ENCODE measurements at regions not wholly inside any gene's neighbourhood (a gene's known extent, or its start where the extent isn't known, plus 50 kb on each side); places are given as distances from the start of the nearest gene placed in this dataset.

DNA sequence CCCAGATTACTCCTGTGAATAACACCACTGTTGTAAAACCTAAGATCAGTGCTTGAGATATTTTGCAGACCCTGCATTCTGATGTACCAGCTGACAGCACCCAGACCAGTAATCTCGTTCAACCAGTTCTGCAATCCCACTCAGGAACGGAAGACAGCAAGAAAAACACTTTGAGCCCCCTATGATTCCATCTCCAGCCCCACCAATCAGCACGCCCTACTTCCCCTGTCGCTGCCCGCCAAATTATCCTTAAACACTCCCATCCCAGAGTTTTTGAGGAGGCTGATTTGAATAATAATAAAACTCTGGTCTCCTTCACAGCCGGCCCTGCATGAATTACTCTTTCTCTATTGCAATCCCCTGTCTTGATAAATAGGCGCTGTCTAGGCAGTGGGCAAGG lies 173.9 kb upstream of the CDH2 start:
- no peak overlapping the region for H3K4me3 ChIP-seq (replicated peaks; ENCODE audit: low read depth, low read length)
- H3K27me3 ChIP-seq (replicated peaks; ENCODE audit: control insufficient read depth, insufficient read depth, low read length) = no peaks in the 10 kb centered on the region
- H3K36me3 ChIP-seq (ENCODE audit: control insufficient read depth, insufficient read depth, low read length) = no peaks in the 10 kb centered on the region
- TF ChIP-seq, protein P1, sequence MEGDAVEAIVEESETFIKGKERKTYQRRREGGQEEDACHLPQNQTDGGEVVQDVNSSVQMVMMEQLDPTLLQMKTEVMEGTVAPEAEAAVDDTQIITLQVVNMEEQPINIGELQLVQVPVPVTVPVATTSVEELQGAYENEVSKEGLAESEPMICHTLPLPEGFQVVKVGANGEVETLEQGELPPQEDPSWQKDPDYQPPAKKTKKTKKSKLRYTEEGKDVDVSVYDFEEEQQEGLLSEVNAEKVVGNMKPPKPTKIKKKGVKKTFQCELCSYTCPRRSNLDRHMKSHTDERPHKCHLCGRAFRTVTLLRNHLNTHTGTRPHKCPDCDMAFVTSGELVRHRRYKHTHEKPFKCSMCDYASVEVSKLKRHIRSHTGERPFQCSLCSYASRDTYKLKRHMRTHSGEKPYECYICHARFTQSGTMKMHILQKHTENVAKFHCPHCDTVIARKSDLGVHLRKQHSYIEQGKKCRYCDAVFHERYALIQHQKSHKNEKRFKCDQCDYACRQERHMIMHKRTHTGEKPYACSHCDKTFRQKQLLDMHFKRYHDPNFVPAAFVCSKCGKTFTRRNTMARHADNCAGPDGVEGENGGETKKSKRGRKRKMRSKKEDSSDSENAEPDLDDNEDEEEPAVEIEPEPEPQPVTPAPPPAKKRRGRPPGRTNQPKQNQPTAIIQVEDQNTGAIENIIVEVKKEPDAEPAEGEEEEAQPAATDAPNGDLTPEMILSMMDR (IDR thresholded peaks at IDR 0.05; ENCODE audit: insufficient read depth, low read length, poor library complexity, severe bottlenecking) = no peak
- DNase-seq (ENCODE audit: extremely low read depth, insufficient read length) = no peak

DNA sequence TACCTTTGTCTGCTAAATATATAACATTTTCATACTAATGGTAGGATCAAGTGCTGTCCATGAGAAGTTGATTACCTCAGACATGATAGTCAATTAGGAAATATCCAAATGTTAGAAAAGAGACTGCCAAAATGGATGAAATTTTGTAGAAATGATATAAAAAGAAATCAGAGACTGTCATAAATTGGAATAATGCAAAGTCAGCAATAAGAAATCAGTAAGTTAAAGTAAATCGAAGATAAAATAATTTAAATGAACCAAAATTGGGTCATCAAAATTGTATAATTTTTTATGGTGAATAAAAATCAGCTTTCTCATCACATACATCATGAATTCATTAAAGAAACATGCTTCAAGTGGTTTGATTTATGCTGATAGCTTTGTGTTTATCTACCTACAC lies 165.3 kb upstream of the CDH2 start:
- DNase-seq (ENCODE audit: extremely low read depth, insufficient read length) = no peak
- TF ChIP-seq, protein P1 (IDR thresholded peaks at IDR 0.05; ENCODE audit: insufficient read depth, low read length, poor library complexity, severe bottlenecking) = no peak

DNA sequence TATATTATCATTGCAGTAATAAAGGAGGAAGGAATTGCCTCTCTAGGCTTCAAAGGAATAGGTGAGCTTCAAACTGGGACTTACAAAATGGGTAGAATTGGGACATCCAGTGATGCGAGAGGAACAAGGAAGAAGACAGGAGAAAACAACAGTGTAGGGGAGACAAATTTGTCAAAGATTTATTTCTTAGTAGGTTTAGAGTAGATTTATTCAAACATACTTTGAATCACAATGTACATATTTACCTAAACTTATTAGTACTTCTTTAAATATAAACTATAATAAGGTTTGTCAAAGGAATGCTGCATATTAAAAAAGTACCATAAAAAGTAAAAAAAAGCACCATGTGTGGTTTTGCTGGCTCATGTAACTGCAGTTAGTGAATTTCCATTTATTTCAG lies 161.4 kb upstream of the CDH2 start:
- TF ChIP-seq, protein P1 (IDR thresholded peaks at IDR 0.05; ENCODE audit: insufficient read depth, low read length, poor library complexity, severe bottlenecking) = no peak
- Histone ChIP-seq H3K36me3 (ENCODE audit: control insufficient read depth, insufficient read depth, low read length) (no peaks in the 10 kb centered on the region), H3K4me3 (replicated peaks; ENCODE audit: low read depth, low read length) (no peak overlapping the region), H3K27me3 (replicated peaks; ENCODE audit: control insufficient read depth, insufficient read depth, low read length) (no peaks in the 10 kb centered on the region)
- no peak for DNase-seq (ENCODE audit: extremely low read depth, insufficient read length)

More for the DNA sequence above, 165.3 kb upstream of the CDH2 start:
- no peaks in the 10 kb centered on the region for H3K27me3 ChIP-seq (replicated peaks; ENCODE audit: control insufficient read depth, insufficient read depth, low read length)
- H3K4me3 ChIP-seq (replicated peaks; ENCODE audit: low read depth, low read length) = no peak overlapping the region
- H3K36me3 ChIP-seq (ENCODE audit: control insufficient read depth, insufficient read depth, low read length) = no peaks in the 10 kb centered on the region

DNA sequence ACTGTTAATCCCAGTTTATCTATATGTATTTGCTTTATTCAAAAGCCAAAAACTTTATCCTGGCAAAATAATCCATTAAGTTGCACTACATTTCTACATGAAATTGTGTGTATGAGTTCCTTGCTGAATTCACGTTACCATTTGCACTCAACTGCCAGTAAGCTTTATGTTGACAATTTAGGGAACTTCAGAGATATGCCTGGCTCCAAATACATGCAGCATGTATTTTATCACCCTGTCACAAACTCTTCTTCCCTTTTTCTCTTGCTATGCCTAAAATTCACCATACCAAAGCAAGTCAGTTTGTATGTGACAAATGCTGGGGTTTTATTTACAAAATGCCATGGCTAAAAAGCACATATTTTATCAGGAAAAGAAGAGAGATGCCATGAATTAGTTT lies 157.6 kb upstream of the CDH2 start:
- DNase-seq (ENCODE audit: extremely low read depth, insufficient read length) = no peak
- Histone ChIP-seq H3K36me3 (ENCODE audit: control insufficient read depth, insufficient read depth, low read length) (no peaks in the 10 kb centered on the region), H3K4me3 (replicated peaks; ENCODE audit: low read depth, low read length) (no peak overlapping the region), H3K27me3 (replicated peaks; ENCODE audit: control insufficient read depth, insufficient read depth, low read length) (no peaks in the 10 kb centered on the region)
- TF ChIP-seq, protein P1 (IDR thresholded peaks at IDR 0.05; ENCODE audit: insufficient read depth, low read length, poor library complexity, severe bottlenecking) = no peak

DNA sequence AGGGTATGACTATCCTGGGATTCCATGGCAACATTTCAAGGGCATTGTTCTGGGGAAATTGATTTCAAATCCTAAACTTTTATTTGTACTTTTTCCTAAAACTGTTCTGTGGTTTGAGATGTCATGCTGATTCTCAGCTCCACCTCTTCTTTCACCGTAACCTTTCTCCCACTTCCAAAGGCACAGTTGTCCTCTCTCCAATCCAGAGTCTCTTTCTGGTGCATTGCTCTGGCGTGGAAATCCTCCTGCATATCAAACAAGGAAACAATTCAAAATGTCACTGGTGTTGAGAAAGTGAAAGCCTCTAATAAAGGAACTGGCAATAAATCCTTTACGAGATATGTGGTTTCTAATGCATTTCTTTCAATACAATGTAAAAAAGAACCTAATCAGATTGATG lies 155.1 kb upstream of the CDH2 start:
- TF ChIP-seq, protein P1 (IDR thresholded peaks at IDR 0.05; ENCODE audit: insufficient read depth, low read length, poor library complexity, severe bottlenecking) = no peak
- H3K36me3 ChIP-seq (ENCODE audit: control insufficient read depth, insufficient read depth, low read length) = no peaks in the 10 kb centered on the region
- no peak for DNase-seq (ENCODE audit: extremely low read depth, insufficient read length)
- no peak overlapping the region for H3K4me3 ChIP-seq (replicated peaks; ENCODE audit: low read depth, low read length)
- no peaks in the 10 kb centered on the region for H3K27me3 ChIP-seq (replicated peaks; ENCODE audit: control insufficient read depth, insufficient read depth, low read length)

DNA sequence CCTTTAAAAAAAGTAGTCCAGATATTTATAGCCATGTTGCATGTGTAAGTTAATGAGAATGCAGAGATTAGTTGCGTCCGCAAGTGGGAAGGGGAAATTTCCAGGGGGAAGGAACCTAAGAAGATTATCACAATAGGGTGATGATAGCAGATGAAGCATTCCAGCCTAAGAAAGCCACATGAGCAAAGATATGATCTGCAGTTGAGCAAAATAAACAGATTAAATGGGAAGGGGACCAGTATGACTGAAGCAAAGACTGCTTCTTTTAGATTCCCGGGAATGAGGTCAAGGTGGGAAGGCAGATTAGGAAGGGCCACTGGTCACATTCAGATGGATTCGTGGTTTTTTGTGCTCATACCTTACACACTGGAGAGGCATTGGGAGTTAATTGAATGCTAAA lies 154.6 kb upstream of the CDH2 start:
- no peak for DNase-seq (ENCODE audit: extremely low read depth, insufficient read length)
- H3K27me3 ChIP-seq (replicated peaks; ENCODE audit: control insufficient read depth, insufficient read depth, low read length) = no peaks in the 10 kb centered on the region
- TF ChIP-seq, protein P1 (IDR thresholded peaks at IDR 0.05; ENCODE audit: insufficient read depth, low read length, poor library complexity, severe bottlenecking) = no peak
- H3K4me3 ChIP-seq (replicated peaks; ENCODE audit: low read depth, low read length) = no peak overlapping the region
- no peaks in the 10 kb centered on the region for H3K36me3 ChIP-seq (ENCODE audit: control insufficient read depth, insufficient read depth, low read length)
